ENCODE measurements at regions not wholly inside any gene's neighbourhood (a gene's known extent, or its start where the extent isn't known, plus 50 kb on each side); places are given as distances from the start of the nearest gene placed in this dataset.

DNA sequence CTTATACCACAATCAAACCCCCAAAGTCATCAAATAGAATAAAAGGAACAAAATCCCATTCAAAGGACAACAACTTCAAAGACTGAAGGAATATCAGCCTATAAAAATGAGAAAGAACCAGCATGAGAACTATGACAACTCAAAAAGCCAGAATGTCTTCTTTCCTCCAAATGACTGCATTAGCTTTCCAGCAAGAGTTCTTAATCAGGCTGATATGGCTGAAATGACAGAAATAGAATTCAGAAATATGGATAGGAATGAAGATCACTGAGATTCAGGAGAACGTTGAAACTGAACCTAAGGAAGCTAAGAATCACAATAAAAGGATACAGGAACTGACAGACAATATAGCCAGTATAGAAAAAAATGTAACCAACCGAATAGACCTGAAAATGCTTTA, 109.5 kb downstream of the SINHCAF start:
- TF ChIP-seq, protein P1, sequence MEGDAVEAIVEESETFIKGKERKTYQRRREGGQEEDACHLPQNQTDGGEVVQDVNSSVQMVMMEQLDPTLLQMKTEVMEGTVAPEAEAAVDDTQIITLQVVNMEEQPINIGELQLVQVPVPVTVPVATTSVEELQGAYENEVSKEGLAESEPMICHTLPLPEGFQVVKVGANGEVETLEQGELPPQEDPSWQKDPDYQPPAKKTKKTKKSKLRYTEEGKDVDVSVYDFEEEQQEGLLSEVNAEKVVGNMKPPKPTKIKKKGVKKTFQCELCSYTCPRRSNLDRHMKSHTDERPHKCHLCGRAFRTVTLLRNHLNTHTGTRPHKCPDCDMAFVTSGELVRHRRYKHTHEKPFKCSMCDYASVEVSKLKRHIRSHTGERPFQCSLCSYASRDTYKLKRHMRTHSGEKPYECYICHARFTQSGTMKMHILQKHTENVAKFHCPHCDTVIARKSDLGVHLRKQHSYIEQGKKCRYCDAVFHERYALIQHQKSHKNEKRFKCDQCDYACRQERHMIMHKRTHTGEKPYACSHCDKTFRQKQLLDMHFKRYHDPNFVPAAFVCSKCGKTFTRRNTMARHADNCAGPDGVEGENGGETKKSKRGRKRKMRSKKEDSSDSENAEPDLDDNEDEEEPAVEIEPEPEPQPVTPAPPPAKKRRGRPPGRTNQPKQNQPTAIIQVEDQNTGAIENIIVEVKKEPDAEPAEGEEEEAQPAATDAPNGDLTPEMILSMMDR (IDR thresholded peaks at IDR 0.05; ENCODE audit: low read length), result no peak
- TF ChIP-seq EZH2phosphoT487 (IDR thresholded peaks at IDR 0.05; ENCODE audit: low read length) (no peak), EZH2 (optimal IDR thresholded peaks at IDR 0.05; ENCODE audit: low read depth, low read length) (no peak)

Measured in MM.1S (cell line).